HUDEP-2 (cell line): ENCODE measurements at regions not wholly inside any gene's neighbourhood (a gene's known extent, or its start where the extent isn't known, plus 50 kb on each side); places are given as distances from the start of the nearest gene placed in this dataset.
"Not testable (repeated sequence)": the region's sequence is repeated elsewhere in the genome, so short reads cannot be mapped to it uniquely, and the experiment has no call there.

Experiments
- DNase-seq, 76 experiments: peaks; one replicate each; lab custom pipeline; 2025; ENCODE audit not compliant: unreplicated experiment in 76 of 76; lab: John Stamatoyannopoulos, UW

DNA sequence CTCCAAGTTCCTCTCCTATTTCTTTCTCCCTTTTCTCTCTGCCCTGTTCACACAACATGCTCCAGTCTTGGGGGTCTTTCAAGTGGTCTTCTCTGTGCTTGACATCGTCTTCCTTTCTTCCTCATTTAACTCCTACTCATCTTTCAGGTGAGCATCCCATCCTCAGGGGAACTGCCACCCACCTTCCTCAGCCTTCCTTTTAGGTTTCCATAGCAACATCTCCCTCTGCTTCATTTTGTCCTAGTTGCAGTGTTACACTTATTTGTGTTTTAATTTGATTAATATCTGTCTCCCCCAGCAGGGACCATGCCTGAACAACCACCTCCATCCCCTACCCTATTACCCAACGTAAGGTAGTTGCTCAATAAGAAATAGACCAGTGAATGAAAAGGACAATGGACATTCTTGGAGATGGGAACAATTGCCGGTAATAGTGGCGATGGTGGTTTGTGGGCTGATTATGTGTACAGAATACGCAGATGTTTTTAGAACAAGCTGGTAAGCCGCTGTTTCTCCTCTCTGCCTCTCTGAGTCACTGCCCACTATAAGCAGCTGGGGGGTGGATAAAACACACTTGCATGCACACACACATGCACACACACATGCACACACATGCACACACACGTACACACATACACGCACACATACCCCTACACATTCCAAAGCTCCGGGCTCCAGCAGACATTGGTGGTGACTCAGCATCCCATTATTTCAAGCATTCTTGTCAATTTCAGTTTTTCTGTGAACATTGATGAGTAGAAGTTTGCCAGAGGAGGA, 251.6 kb downstream of the GATA3 start:
- DNase-seq: no peak

DNA sequence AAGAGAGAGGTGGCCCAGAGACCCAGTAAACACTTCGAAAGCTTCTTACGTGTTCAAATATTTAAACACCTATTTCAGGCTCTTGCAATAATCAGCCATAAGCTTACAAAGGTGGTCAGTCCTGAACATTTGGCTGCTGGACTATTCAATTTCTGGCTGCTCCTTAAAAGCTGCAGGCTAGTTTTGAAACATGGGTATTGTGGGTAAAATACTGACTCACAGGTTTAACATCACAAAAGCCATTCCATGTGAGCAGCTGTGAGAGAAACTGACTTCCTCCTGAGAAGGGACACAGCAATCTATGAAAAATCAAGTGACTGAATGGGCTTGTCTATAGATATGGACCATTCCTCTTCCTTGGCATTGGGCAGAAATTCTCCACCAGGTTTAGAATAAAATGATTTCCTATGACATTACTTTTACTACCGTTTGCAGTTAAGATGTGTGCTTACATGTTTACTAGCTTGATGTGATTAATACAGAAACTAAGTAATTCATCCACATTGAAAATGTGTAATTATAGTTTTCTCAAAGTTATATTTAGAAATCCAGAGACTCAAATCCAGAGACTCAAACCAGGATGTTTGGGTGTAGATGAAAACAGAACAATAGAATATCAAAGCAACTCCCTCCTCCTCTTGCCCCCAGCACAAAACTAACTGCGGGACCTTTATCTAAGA, 252.3 kb downstream of the GATA3 start:
- no peak for DNase-seq

DNA sequence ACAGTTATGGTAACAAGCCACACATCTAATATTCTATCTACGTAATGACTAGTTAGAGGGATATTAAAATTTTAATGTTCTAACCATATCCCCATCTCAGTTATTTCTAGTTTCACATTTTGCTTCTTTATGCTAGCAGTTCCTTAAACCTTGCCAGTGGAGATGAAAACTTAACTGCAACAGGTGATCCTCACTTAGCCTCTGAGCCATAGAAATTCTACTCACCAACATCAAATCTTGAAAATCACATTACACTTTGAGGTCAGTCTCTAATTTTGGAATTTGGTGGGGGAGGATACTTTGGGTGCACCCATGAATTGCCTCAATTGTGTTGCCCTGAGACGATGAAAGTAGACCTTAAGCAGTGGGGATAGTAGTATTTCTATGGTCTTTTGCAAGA, 256.4 kb downstream of the GATA3 start:
- no peak for DNase-seq

DNA sequence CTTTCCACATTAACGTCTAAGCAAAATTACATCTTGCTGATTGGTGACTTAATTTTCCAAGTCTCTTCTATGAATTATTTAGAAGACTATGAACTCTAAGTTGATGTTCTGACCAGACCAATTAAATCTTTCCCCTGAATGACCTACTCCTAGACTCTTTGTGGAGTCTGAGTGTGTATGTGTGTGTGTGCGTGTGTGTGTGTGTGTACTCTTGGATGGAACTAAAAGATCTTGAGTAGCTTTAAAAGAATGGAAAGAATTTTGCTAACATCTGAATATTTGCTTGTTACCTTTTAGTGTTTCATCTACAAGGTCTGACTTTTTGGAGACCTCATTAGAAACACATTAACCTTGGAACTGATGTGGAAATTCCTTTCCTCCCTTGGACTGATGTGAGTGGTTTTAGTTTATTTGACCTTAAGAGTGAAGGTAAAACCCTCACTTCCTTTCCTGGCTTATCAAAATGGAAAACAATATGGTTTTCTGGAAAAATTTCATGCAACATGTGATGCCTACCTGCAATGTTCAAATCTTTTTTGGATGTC, 257.1 kb downstream of the GATA3 start:
- no peak for DNase-seq

DNA sequence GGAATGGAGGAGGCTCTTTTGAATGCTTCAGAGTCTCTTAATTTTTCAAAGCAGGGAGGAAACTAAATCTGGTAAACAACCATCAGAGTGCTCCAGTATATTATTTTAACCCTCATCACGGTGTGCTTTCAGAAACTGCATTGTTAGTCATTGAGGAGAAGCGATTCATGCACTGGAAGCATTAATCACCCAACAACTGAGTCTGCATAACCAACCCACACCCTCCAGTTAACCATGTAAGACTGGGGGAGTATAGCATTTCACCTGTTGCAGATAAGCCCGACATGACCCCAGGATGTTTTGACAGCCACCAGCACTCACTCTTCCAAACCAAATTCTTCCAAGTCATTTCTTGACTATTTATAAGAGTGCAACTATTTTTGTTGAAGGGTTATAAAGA, 257.6 kb downstream of the GATA3 start:
- no peak for DNase-seq

DNA sequence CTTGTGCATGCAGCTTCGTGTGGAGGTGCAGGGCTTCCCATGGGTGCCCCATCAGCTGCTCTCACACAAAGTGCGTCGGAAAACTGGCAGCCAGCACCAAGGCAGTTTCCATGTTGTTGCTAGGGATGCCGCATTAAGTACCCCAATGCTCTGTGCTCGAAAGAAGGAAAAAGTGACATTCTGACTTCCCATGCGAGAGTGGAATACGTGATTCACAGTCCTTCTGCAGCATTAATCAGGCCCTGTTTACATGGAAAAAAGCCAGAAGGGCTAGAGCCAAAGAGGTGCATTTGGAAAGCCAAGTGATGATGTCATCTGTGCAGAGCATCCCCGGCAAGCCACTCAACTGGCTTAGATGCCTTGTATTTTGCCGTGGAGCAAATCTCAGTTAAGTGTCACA, 258.3 kb downstream of the GATA3 start:
- no peak for DNase-seq

DNA sequence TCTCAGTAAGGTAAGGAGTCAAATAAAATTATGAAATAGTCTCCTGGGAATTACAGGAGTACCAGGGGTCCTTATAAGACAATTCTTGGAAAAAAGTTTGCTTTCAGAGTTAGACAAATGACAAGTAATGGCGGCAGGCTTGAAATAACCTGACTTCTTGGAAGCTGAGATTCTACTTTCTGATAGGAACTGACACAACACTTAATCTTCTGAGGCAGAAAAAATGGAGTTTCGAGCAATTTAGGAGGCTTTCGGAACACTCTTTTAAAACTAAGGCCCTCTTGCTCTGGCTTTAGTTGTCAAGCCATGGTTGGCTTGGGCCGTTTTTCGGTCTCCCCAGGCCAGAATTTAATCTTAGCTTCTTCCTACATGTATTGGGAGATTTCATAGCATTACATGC, 260.0 kb downstream of the GATA3 start:
- DNase-seq: no peak

DNA sequence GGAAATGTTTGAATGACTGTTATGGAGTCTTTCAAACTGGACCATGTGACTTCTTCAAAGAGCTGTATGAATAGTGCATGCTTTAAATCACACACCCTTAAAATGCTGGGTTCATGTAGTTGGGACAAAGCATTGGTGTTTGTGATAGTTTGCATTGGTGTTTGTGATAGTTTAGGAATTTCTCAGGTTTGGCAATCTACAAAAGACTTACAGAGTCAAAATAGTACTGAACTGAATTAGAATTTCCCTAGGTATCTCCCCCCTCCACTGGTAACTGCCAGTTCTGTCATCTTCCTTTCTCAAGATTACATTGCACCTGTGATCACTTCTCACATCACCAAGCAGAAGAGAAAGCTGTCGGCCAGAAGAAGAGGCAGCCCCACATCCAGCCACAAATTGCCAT, 261.1 kb downstream of the GATA3 start:
- DNase-seq: no peak

DNA sequence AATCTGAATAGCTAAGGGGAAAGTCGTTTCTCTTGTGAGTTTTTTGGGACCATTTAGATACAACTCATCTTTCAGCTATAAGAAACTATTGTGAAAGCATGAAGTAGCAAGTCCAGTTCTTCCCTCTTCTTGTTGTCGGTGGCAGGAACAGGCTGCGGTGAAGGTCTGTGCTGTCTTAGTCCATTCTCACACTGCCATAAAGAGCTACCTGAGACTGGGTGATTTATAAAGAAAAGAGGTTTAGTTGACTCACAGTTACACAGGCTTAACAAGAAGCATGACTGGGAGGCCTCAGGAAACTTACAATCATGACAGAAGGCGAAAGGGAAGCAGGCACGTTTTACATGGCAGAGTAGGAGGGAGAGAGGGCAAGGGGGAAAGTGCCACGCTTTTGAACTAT, 261.8 kb downstream of the GATA3 start:
- DNase-seq: no peak

DNA sequence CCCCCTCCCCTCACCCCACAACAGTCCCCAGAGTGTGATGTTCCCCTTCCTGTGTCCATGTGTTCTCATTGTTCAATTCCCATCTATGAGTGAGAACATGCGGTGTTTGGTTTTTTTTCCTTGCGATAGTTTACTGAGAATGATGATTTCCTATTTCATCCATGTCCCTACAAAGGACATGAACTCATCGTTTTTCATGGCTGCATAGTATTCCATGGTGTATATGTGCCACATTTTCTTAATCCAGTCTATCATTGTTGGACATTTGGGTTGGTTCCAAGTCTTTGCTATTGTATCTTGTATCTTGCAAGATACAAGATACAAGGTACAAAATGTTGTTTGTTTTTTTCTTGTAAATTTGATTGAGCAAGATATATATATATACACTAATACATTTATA, 263.9 kb downstream of the GATA3 start:
- not testable (repeated sequence) for DNase-seq

DNA sequence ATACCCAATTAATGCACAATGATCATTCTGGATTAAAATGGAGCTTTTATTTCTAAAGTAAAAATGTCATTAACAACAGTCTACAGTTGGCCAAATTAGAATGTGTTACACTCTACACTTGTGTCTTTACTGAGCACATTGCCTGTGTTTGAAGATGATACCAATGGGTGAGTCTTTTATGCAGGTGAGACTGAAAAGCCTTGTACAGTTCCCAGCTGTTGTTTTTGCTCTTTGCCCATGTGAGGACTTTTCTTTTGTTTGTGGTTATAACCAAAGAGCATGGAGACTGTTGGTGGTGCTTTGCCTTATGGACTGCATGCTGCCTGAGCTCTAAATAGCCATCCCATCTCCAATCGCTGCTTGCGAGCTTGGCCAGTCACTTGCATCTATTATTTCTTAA, 264.5 kb downstream of the GATA3 start:
- no peak for DNase-seq

DNA sequence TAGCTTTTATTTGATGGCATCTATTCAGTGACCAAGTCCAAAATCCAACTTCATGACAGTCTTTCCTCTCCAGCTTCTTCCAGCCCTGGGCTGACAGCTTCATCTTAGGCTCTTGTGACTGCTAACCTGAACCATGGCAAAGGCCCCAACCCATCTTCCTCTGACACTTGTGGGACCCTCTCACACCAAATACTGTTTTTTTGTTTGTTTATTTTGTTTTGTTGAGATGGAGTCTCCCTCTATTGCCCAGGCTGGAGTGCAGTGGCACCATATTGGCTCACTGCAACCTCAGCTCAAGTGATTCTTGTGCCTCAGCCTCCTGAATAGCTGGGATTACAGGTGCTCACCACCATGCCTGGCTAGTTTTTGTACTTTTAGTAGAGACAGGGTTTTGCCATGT, 265.2 kb downstream of the GATA3 start:
- no peak for DNase-seq

DNA sequence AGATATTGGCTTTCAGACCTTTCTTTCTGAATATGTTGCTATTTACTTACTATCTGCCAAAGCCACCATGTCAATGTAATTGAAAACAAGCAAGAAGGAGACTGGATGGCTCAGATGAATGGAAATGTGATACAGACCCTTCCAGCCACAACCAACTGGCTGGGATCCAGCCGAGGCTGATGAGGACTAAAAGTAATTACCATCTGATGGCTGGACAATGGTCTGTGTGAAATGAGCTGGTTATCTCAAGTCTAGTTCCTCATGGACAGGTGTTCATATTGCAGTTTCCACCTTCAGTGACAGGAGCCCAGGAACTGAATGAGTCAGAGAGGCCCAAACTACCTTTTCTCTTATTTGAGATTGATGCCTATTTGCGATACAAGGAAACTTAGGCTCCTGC, 267.5 kb downstream of the GATA3 start:
- DNase-seq: no peak

DNA sequence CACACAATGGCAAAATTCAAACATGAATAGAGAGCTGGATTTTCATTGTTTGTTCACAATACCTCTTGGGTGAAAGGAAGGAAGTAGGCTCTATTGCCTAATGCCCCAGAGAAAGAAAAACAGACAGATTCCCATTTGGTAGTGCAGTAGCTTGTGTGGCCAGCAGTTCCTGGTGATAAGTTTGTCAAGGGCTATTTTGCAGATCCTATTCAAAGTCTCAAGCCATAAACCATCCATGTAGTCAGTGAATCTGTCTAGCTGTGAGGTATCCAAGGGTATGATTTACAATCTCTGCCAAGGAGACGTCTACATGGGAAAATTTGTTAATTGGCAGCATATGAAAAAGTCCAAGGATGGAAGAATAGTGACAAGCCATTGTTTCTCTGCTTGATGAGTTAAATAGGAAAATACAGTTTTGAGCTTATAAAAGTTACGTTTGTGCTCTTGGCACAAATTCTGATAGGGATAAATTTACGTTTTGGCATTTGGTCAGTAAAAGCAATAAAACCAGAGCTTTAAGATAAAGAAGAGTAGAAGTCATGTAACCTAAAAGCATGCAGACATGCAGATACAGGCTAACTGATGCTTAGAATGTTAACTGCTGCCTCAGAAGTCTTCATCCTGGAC, 269.1 kb downstream of the GATA3 start:
- DNase-seq: no peak

DNA sequence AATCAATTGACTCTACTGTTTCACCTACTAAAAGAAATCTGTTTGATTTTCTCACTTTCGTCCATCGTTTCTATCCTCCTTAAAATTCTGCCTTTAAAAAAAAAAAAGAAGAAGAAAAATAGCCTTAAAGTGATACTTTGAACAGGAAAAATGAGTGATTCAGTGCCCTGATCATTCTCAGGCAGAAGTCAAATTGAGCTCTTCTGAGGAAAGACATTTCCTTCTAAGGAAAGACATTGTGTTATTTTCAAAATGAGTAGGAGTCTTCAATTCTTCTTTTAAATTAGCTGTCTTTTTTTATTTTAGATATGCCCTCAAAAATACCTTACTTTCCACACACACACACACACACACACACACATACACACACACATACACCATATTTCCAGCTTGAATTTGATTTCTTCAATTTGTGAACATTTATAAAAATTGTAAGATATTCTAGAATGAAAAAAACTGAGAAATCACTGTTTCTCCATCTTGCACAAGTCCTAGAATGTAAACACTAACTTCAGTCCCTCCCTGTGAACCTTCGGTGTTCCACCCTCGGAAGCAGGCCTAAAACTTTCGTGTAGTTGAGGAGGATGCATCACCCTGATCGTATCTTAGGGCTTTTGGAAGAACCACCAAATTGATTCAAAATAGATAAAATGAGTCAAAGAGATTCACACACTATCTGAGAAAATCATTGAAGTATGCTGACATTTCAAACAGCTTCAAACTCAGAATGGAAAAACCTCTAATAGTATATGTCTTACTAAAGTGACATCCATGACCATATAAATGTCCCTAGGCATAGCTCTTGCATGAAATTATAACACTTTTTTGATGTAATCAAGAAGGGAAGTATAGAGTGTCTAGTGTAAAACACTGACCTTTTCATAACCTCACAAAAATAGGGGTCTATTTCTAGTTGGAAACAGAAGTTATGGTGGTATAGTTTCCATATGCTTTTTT, 270.8 kb downstream of the GATA3 start:
- DNase-seq: no peak

DNA sequence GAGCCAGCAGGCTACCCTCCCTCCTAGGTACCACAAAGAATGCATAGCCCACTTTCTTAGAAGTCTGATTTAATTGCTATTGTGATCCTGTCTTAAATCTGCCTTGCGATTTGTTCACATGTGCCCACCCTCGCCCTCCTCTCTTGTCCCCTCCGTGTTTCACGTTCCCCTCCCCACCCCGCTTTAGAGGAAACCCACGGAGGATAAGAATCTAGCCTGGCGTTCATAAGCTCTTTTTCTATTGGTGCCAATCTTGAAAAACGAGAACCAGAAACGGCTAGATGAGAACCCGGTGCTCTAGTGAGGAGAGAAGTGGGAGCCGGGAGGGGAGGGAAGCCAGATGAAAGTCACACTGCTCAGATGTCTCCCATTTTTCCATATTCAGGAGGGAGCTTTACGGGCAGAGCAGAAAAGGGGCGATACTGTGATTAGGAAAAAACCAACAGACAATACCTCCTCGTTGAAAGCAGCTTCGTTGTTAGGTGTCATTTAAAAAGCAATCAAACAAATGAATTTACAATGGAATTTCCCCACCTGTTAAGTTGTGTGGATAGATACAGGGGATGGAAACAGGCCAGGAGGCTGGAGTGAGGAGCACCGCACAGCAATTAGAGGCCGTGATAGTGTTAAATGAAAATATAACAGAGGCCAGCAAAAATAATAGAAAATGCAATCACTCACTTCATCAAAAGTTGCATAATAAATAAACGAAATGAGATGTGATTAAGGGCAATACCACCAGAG, 272.1 kb downstream of the GATA3 start:
- no peak for DNase-seq

DNA sequence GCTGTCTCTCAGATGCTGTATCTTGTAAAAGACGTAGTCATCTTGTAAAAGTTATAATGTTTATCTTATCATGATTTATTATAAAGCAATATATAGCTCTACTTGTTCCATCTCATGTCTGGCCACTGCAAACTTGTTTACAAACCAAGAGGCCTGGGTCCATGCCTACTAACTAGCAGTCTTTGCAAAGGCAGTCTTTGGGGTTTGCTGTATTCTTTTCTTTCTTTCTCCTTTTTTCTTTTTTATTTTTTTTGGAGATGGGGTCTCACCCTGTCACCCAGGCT, 272.6 kb downstream of the GATA3 start:
- no peak for DNase-seq

DNA sequence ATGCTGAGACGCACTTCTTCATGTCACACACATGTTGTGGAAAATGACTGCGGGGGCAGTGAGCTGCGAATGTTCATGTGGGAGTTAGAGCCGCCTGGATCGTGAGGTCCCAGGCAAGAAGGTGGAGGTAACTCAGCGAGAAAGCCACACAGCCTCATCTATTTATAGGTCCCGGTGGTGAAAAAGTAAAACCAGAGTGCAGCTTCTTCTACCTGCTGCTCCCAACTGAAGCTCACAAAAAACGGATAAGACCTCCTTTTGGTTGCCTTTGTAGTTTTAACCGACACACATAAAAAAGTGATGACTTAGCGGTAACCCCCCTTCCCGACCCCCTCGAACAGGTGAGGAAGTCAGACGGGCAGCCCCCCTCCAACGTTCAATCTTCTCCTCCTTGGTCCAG, 276.9 kb downstream of the GATA3 start:
- no peak for DNase-seq

DNA sequence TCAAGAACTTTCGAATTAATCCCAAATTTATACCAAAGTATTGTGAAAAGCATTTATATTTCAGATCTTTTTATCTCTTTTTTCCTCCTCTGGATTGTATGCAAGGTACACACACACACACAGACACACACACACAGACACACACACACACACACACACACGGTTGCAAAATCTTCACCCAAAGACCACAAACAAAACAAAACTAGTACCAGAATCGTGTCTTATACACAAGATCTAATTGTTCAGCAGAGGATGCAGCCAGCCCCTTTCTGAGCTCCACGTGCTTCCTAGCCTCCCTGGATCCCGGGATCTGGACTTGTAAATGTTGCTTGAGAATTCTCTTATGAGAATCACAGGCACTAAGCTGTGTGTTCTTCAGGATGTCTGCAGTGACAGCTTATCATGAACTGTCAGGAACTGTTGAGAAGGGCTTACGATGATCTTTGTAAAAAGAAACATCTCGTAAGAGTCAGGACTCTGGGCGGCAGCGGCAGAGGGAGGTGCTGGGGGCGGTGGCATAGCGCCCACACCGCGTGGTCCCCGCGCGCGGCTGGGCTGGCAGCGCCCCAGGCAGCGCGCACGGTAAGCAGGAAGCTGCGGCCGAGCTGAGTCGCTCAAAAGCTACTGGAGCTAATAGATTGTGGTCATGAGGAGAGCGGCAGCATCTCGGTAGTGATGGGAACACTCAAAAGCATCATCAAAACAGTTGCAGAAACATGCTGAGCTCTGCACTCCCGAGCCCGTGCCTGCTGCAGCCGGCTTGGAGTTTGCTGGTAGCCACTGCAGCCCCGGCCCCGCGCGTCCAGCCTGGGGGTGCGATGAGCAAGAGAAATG, 277.6 kb downstream of the GATA3 start:
- peak in 6 of 76 experiments; percentile 1 to 31 (median 6) for DNase-seq
